GM12878 (cell line): ENCODE measurements at regions not wholly inside any gene's neighbourhood (a gene's known extent, or its start where the extent isn't known, plus 50 kb on each side); places are given as distances from the start of the nearest gene placed in this dataset.

ENCODE experiments used
- ATAC-seq: fragments of 200-7000 bp; cut with Tn5 transposase; 3 replicates; pipeline ENCODE4 v1.9.1; 2020; ENCODE audit warnings: mild to moderate bottlenecking, moderate library complexity
- BruUV-seq: library from RNA; stranded (reverse); fragments of 400-500 nt; replicated peaks from 2 replicates; lab custom pipeline; 2021; lab: Mats Ljungman, UMichigan
- CTCF ChIA-PET: fragments of 300-600 bp; sonication (Branson Sonifier 250); formaldehyde crosslinking; extraction: SDS; loops from one replicate; lab custom pipeline; 2021; ENCODE audit warnings: inconsistent platforms; lab: Yijun Ruan, JAX
- POLR2A ChIA-PET: fragments of 350-600 bp; formaldehyde crosslinking; extraction: SDS; loops from one replicate; lab custom pipeline; 2021; ENCODE audit warnings: inconsistent platforms; lab: Charles Lee
- RAD21 ChIA-PET: fragments of 300-600 bp; sonication (Branson Sonifier 250); formaldehyde crosslinking; loops from one replicate; lab custom pipeline; 2023; ENCODE audit warnings: antibody characterized with exemption; ENCODE audit not compliant: unreplicated experiment; lab: Charles Lee
- SMC1A ChIA-PET: fragments of 300-600 bp; sonication (Branson Sonifier 250); formaldehyde crosslinking; loops from one replicate; lab custom pipeline; 2023; ENCODE audit not compliant: unreplicated experiment, uncharacterized antibody; lab: Charles Lee
- DNase-seq: peaks from one replicate; pipeline ENCODE4 v3.0.0-alpha.2; 2011; ENCODE audit warnings: low read depth, low spot score
- FAIRE-seq: peaks from 3 replicates; lab custom pipeline; 2011; peaks lifted over from hg19 to GRCh38; lab: Jason Lieb, UNC
- H2AFZ ChIP-seq: 2 replicates; pipeline ENCODE4 v1.6.0; 2011; ENCODE audit warnings: low read depth, low read length, control low read depth; ENCODE audit not compliant: control insufficient read depth
- H3K27ac ChIP-seq: 2 replicates; pipeline ENCODE4 v1.5.1; 2011; ENCODE audit warnings: control low read depth; ENCODE audit not compliant: control insufficient read depth, insufficient read depth
- H3K27me3 ChIP-seq, 2 experiments: replicated peaks in 1 of 2; 2 replicates each; pipeline versions ENCODE4 v1.6.0 to v1.6.1; 2011; ENCODE audit warnings: low read length in 1 of 2; ENCODE audit not compliant: control insufficient read depth in 2 of 2, insufficient read depth in 2 of 2
- H3K36me3 ChIP-seq, 2 experiments: 2 replicates each; pipeline ENCODE4 v1.5.1; 2011; ENCODE audit warnings: low read length in 1 of 2; ENCODE audit not compliant: control insufficient read depth in 2 of 2, insufficient read depth in 2 of 2
- H3K4me1 ChIP-seq: 2 replicates; pipeline ENCODE4 v1.6.1; 2011; ENCODE audit warnings: mild to moderate bottlenecking, low read length, moderate library complexity, mixed read lengths; ENCODE audit not compliant: control insufficient read depth, insufficient read depth
- H3K4me2 ChIP-seq: 2 replicates; pipeline ENCODE4 v1.6.0; 2011; ENCODE audit warnings: control low read depth; ENCODE audit not compliant: control insufficient read depth, insufficient read depth
- H3K4me3 ChIP-seq: fragments of 200-600 bp; sonication (generic); 2 replicates; pipeline ENCODE4 v1.5.1; 2016
- H3K79me2 ChIP-seq: 2 replicates; pipeline ENCODE4 v1.6.0; 2011; ENCODE audit warnings: low read length; ENCODE audit not compliant: control insufficient read depth, insufficient read depth
- H3K9ac ChIP-seq: 2 replicates; pipeline ENCODE4 v1.8.0; 2011; ENCODE audit warnings: low read length, control low read depth, mixed read lengths; ENCODE audit not compliant: control insufficient read depth, insufficient read depth
- H3K9me3 ChIP-seq: replicated peaks from 3 replicates; pipeline ENCODE4 v1.5.1; 2011; ENCODE audit warnings: mild to moderate bottlenecking, low read length; ENCODE audit not compliant: control insufficient read depth, insufficient read depth
- H4K20me1 ChIP-seq: 2 replicates; pipeline ENCODE4 v1.6.0; 2011; ENCODE audit not compliant: control insufficient read depth, insufficient read depth
- ATF7 ChIP-seq: fragments of 450-650 bp; IDR thresholded peaks from 2 replicates; pipeline ENCODE4 v1.6.1; 2016; ENCODE audit warnings: low read depth, mild to moderate bottlenecking
- BMI1 ChIP-seq: fragments of 450-650 bp; IDR thresholded peaks from 2 replicates; pipeline ENCODE4 v1.6.1; 2016; ENCODE audit warnings: mild to moderate bottlenecking, moderate library complexity, borderline replicate concordance
- CUX1 ChIP-seq: IDR thresholded peaks from 2 replicates; pipeline ENCODE4 v1.6.1; 2012; ENCODE audit warnings: improper control_type of control experiment, low read depth, low read length; ENCODE audit not compliant: insufficient replicate concordance
- DPF2 ChIP-seq: fragments of 450-650 bp; IDR thresholded peaks from 2 replicates; pipeline ENCODE4 v1.6.1; 2017; ENCODE audit warnings: mild to moderate bottlenecking
- E2F4 ChIP-seq: IDR thresholded peaks from 2 replicates; pipeline ENCODE4 v1.6.1; 2012; ENCODE audit warnings: low read depth, low read length, improper control_type of control experiment
- IKZF2 ChIP-seq, 2 experiments: fragments of 450-650 bp; IDR thresholded peaks; 2 replicates each; pipeline ENCODE4 v1.6.1; 2017; ENCODE audit warnings: mild to moderate bottlenecking in 2 of 2, moderate library complexity in 2 of 2
- PRDM15 ChIP-seq: fragments of 450-650 bp; formaldehyde crosslinking; IDR thresholded peaks from 2 replicates; pipeline ENCODE4 v1.4.0; 2020; ENCODE audit warnings: mild to moderate bottlenecking, moderate library complexity
- TCF12 ChIP-seq: IDR thresholded peaks from 2 replicates; pipeline ENCODE4 v1.6.1; 2011; ENCODE audit warnings: low read depth, mild to moderate bottlenecking, low read length
- TCF7 ChIP-seq: IDR thresholded peaks from 2 replicates; pipeline ENCODE4 v1.6.1; 2014; ENCODE audit warnings: antibody characterized with exemption, borderline replicate concordance
- WRNIP1 ChIP-seq: IDR thresholded peaks from 2 replicates; pipeline ENCODE4 v1.6.1; 2011; ENCODE audit warnings: low read depth, low read length, improper control_type of control experiment, borderline replicate concordance
- ZNF687 ChIP-seq: fragments of 450-650 bp; IDR thresholded peaks from 2 replicates; pipeline ENCODE4 v1.6.1; 2017; ENCODE audit warnings: mild to moderate bottlenecking, moderate library complexity
- WGBS: methylation state at CpG from one replicate; pipeline ENCODE4 v1.1.6; 2016; ENCODE audit warnings: low lambda C conversion rate; ENCODE audit not compliant: insufficient replicate concordance, insufficient coverage; ENCODE audit errors: missing lambda C conversion rate; 5-methylcytosine and 5-hydroxymethylcytosine counted together
- in situ Hi-C: fragments of 300-500 bp; cut with MboI; formaldehyde crosslinking; loops from 9 replicates; pipeline ENCODE4 v1.14.3; 2018; ENCODE audit warnings: mixed read lengths
- intact Hi-C: fragments of 100-400 bp; cut with micrococcal nuclease; formaldehyde crosslinking; loops from one replicate; pipeline ENCODE4 v1.14.2; 2022; ENCODE audit not compliant: unreplicated experiment

- POLR2A ChIA-PET: no interaction called here
- CTCF ChIA-PET: interaction anchor here (1.1 to 2.3 kb wide), 2 partner anchors 9 to 334 kb away, joined by 3 to 7 read pairs; no protein-coding TSS in a partner anchor
- Histone ChIP-seq H3K36me3 (no peaks in the 10 kb centered on the region), H3K4me1 (no peaks in the 10 kb centered on the region), H3K4me2 (no peak overlapping the region), H3K79me2 (no peaks in the 10 kb centered on the region), H2AFZ (no peak overlapping the region), H4K20me1 (no peaks in the 10 kb centered on the region), H3K9ac (no peak overlapping the region), H3K9me3 (no peaks in the 10 kb centered on the region), H3K27ac (no peak overlapping the region), H3K4me3 (no peak overlapping the region), H3K27me3 (no peaks in the 10 kb centered on the region)
- RAD21 ChIA-PET: no interaction called here
- intact Hi-C loops (loop anchor here (2.0 kb wide), 1 partner anchor 369 kb away; no protein-coding TSS in a partner anchor), in situ Hi-C loops (loop anchor here (10.0 kb wide), 1 partner anchor 195 kb away; no protein-coding TSS in a partner anchor)
- 50% methylated on average over 4 of the region's 4 CpGs for WGBS
- FAIRE-seq: no peak
- no peak for ATAC-seq
- BruUV-seq: no TSS peak
- DNase-seq: no peak
- SMC1A ChIA-PET: no interaction called here
- no peak for TF ChIP-seq E2F4
- TF ChIP-seq ZNF687: no peak
- TF ChIP-seq TCF7: no peak
- no peak for TF ChIP-seq CUX1
- no peak for TF ChIP-seq IKZF2 (IDR thresholded peaks at IDR 0.05)
- TF ChIP-seq WRNIP1: no peak
- no peak for TF ChIP-seq ATF7
- no peak for TF ChIP-seq TCF12
- no peak for TF ChIP-seq BMI1
- no peak for TF ChIP-seq DPF2
- TF ChIP-seq PRDM15 (CRISPR knock-in tag): no peak
Observed at GRCh38 chr18:46289931-46290330, 185.7 kb downstream of the HAUS1 start.
